AG10803 (cell line): ENCODE measurements at regions not wholly inside any gene's neighbourhood (a gene's known extent, or its start where the extent isn't known, plus 50 kb on each side); places are given as distances from the start of the nearest gene placed in this dataset.

ENCODE experiments used
- DNase-seq: peaks from one replicate; pipeline ENCODE4 v3.0.0; 2010; ENCODE audit warnings: low read depth
- H3K4me3 ChIP-seq: 2 replicates; pipeline ENCODE4 v1.5.1; 2011; ENCODE audit warnings: mild to moderate bottlenecking, low read length, control low read depth
- CTCF ChIP-seq: conservative IDR thresholded peaks from 2 replicates; pipeline ENCODE4 v1.5.1; 2011; ENCODE audit warnings: mild to moderate bottlenecking, low read length, control low read depth, inconsistent platforms

GRCh38 chr3:87046241-87046640 lies 55.3 kb upstream of the VGLL3 start:
- no peak overlapping the region for H3K4me3 ChIP-seq
- DNase-seq, result no peak
- no peak for TF ChIP-seq CTCF

- no peak for DNase-seq
- no peak overlapping the region for H3K4me3 ChIP-seq
These were observed 54.5 kb upstream of the VGLL3 start for GRCh38 chr3:87045473-87045872.

GRCh38 chr3:87044846-87045245 lies 53.9 kb upstream of the VGLL3 start:
- no peak for DNase-seq
- TF ChIP-seq CTCF, result no peak
- H3K4me3 ChIP-seq, result no peak overlapping the region

More at GRCh38 chr3:87045473-87045872, 54.5 kb upstream of the VGLL3 start:
- no peak for TF ChIP-seq CTCF

- TF ChIP-seq CTCF, result no peak
- no peak for DNase-seq
- H3K4me3 ChIP-seq, result no peak overlapping the region
These were observed 53.5 kb upstream of the VGLL3 start for GRCh38 chr3:87044409-87044808.

GRCh38 chr3:87041191-87041590 lies 50.2 kb upstream of the VGLL3 start:
- no peak for TF ChIP-seq CTCF
- DNase-seq, result no peak
- no peak overlapping the region for H3K4me3 ChIP-seq
